ENCODE measurements at regions not wholly inside any gene's neighbourhood (a gene's known extent, or its start where the extent isn't known, plus 50 kb on each side); places are given as distances from the start of the nearest gene placed in this dataset.

GRCh38 chrX:68927178-68927577, 98.4 kb downstream of the EFNB1 start:
- no peak for DNase-seq (ENCODE audit: low read depth, low spot score)

GRCh38 chrX:68923147-68923546, 94.3 kb downstream of the EFNB1 start:
- DNase-seq (ENCODE audit: low read depth, low spot score) = no peak

- DNase-seq (ENCODE audit: low read depth, low spot score) = no peak
Measured at GRCh38 chrX:68922013-68922412, 93.2 kb downstream of the EFNB1 start.

- no peak for DNase-seq (ENCODE audit: low read depth, low spot score)
Measured at GRCh38 chrX:68920561-68920960, 91.7 kb downstream of the EFNB1 start.

- no peak for DNase-seq (ENCODE audit: low read depth, low spot score)
Measured at GRCh38 chrX:68919707-68920106, 90.9 kb downstream of the EFNB1 start.

DNA sequence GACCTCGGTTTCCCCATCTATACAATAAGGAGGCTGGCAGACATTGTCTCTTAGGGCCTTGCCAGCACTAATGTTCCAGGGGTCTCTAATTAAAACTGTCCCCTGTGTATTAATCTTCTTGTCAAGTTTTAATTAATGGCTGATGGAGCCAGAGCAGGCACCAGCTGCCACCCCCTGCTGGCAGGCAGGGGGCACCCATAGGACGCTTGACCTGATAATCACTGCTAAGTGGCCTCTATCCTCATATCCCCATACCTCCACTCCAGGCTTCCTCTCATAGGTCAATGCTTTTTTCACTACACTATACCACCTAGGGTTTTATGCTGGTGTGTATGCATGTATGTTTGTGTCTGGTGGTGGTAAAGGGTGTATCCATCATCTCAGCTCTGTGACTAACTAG, 89.4 kb downstream of the EFNB1 start:
- DNase-seq (ENCODE audit: low read depth, low spot score) = no peak

GRCh38 chrX:68917799-68918198, 89.0 kb downstream of the EFNB1 start:
- no peak for DNase-seq (ENCODE audit: low read depth, low spot score)

- DNase-seq (ENCODE audit: low read depth, low spot score) = no peak
Measured at GRCh38 chrX:68916891-68917290, 88.1 kb downstream of the EFNB1 start.

- no peak for DNase-seq (ENCODE audit: low read depth, low spot score)
Measured at GRCh38 chrX:68915778-68916177, 87.0 kb downstream of the EFNB1 start.

DNA sequence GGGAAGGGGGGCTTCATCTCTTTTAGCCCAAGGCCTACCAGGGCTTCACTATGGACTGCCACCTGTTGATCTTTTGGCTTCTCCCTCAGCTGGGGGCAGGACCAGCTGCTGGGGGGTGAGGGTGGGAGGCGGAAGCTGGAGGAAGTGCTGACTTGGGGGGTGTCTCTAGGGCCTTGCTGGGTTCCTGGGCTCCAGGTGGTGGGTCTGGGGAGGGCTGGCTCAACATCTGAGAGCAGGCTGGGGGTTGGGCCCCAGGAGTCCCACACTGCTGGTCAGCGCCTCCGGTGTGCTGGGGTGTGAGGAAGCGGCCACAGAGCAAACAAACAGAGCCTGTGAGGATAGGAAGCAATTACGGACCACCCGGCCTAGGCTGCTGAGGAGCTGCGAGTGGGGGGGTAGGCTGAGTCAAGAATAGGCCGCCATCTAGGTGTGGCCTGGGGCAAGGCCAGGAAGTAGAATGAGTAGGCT, 85.7 kb downstream of the EFNB1 start:
- DNase-seq (ENCODE audit: low read depth, low spot score) = no peak

- DNase-seq (ENCODE audit: low read depth, low spot score) = no peak
Measured at GRCh38 chrX:68913249-68913547, 84.4 kb downstream of the EFNB1 start.

DNA sequence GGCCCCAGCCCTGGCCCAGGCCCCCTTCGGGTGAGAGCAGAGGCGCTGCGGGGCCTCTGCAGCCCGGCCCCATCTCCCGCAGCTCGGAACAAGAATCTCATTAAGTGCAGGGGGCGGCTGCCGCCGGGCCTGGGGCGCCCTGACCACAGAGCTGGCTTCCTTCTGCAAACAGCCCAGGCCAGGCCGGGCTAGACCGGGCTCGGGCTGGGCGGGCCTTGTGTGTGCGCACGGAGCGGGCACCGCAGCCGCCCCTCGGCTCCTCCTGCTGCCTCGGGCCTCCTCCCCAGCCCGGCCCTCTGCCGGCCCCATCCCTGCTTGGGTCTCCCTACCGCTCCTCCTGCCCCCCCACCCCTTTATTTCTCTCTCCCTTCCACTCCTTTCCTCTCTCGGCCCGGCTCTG, 83.3 kb downstream of the EFNB1 start:
- DNase-seq (ENCODE audit: low read depth, low spot score) = no peak

DNA sequence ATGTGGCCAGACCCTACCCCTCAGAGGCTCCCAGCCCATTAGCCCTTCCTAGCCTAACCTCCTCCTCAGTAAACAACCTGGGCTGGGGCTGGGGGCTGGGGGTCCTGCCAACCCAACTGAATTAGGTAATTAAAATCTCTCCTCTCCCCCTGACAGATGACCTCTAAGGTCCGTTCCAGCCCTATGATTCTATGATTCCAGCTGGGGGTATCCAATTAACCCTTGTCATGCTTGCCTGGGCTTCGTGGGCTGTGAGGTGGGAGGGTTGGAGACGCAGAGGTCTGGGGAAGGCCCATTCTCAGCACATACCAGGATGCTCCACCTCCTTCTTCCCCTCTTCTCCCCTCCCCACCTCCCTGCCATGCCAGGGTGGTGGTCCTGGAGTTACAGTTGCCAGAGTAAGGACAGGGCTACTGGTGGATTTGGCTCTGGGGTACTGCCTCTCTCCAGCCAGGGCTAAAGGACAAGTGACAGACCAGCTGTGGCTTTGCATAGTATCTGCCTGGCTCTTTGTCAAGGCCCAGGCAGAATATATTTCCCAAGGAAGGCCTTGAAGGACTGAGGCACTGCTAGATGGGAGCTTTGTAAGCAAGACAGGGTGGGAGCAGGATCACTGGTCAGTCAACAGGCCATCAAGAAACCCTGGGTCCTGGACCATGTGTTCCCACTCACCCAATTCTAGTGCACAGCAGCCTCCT, 82.1 kb downstream of the EFNB1 start:
- DNase-seq (ENCODE audit: low read depth, low spot score) = no peak

DNA sequence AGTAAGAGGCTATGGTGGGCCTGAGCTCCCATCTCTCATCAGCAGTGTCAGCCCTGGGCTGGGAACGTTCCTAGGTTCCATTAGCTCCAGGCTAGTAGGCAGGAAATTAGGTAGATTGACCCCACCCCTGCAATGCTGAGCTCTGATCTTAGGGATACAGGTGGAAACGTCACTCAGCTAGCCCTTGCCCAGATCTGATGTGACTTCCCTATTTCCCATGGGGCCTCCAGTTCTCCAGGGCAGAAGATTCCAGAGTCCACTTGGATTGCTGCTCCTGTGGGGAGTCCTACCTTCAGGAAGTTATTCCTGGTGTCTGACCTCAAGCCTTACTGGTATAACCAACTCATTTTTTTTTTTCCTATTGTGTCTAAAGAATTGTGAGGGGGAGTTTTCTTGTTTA, 81.1 kb downstream of the EFNB1 start:
- no peak for DNase-seq (ENCODE audit: low read depth, low spot score)

- no peak for DNase-seq (ENCODE audit: low read depth, low spot score)
Measured at GRCh38 chrX:68908071-68908470, 79.2 kb downstream of the EFNB1 start.

- no peak for DNase-seq (ENCODE audit: low read depth, low spot score)
Measured at GRCh38 chrX:68902706-68903504, 74.1 kb downstream of the EFNB1 start.

GRCh38 chrX:68901519-68901918, 72.7 kb downstream of the EFNB1 start:
- no peak for DNase-seq (ENCODE audit: low read depth, low spot score)

DNA sequence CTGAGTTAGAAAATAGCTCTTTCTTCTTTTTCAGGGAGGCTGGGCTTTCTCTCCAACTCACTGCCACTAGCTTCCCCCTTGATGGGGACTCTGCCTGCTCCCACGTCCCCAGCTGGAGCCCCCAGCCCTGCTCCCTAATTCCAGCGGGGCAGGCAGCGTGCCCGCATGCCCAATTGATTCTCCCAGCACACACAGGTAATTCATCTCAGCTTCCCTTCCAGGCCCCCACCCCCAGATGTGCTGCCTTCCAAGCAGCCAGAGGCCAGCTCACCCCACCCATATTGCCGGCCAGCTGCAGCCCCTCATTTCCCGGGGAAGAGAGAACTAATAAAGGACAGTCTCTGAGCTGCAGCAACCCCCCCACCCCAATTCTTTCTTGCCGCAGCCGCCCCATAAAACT, 69.8 kb downstream of the EFNB1 start:
- no peak for DNase-seq (ENCODE audit: low read depth, low spot score)

DNA sequence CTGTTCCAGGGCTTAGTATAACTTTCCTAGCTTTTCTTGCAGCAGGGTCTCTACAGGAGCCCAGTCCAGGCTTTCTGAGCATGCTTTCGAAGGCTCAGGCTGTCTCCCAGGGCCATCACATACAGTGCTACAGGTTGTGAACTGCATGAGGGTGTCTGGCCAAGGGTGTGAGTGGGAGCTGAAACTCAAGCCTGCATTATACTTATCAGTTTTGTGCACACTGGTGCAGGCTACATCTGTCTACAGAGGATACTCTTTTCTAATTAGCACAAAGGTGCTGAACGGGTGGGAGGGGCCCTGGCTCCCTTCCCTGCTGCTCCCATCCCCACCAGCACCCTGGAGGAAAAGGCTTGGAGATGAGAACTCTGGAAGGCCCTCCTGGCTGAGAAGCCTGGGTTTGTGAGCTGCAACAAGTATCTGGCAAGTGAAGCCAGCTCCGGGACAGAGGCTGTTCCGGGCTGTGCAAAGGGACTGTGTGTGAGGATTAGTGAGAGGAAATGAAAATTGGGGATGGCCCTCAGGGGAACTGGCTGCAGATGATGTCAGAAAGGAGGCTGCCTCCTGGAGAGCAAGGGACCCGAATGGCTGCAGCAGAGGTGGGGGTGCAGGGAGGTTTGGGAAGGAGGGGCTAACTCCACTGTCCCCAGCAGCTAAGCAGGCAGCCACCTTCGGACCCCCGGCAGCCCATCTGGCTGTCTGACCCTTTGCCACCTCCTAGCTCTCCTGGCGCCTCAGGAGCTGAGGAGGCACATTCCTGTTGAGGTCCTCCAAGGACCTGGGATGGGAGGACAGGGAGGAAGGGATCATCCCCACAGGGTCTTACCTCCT, 68.5 kb downstream of the EFNB1 start:
- DNase-seq (ENCODE audit: low read depth, low spot score) = no peak

GRCh38 chrX:68896581-68896980, 67.8 kb downstream of the EFNB1 start:
- DNase-seq (ENCODE audit: low read depth, low spot score) = no peak

DNA sequence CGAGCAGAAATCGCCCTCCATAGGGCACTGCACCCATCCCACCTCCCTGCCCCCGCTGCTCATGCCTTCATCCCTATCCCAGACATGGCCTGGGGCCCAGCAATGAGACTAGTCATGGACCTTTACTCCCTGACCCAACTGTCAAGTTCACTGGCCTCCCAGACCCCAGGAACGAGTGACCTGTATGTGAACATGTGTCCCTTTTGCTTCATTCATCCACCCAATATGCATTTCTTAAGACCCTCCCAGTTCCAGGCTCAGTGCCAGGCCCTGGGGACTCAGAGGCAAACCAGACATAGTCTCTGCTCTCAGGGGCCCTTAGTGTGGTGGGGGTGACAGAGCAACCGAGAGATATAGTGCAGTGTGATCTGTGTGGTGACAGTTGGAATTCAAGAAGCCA, 67.0 kb downstream of the EFNB1 start:
- no peak for DNase-seq (ENCODE audit: low read depth, low spot score)

DNA sequence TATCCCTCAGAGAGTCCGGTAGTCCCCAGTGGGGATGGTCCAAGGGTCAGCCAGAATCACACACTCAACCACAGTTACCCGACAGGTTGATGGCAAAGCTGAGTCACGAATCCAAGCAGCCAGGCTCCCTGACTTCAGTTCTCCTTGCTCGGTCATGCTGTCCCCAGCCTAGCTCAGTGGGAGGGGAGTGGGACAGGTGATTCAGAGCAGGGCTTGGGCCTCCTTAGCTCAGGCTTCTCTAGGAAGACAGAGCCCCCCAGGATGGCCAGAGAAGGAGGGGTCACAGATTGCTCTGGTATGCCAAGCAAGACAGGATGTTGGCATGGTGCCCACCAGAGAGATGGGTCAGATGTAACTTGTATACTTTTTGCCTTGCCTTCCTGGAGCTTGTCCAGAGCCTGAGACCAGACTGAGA, 66.5 kb downstream of the EFNB1 start:
- DNase-seq (ENCODE audit: low read depth, low spot score) = no peak
